ENCODE measurements at regions not wholly inside any gene's neighbourhood (a gene's known extent, or its start where the extent isn't known, plus 50 kb on each side); places are given as distances from the start of the nearest gene placed in this dataset.
"Not testable (repeated sequence)": the region's sequence is repeated elsewhere in the genome, so short reads cannot be mapped to it uniquely, and the experiment has no call there.

DNA sequence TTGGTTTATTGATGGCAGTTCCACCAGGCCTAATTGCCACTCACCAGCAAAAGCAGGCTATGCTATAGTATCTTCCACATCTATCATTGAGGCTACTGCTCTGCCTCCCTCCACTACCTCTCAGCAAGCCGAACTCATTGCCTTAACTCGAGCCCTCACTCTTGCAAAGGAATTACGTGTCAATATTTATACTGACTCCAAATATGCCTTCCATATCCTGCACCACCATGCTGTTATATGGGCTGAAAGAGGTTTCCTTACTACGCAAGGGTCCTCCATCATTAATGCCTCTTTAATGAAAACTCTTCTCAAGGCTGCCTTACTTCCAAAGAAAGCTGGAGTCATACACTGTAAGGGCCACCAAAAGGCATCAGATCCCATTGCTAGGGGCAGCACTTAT is 50.0 kb upstream of the RASAL2 start:
- not testable (repeated sequence) for TF ChIP-seq POLR2A, POLR2AphosphoS5 (IDR thresholded peaks at IDR 0.05; ENCODE audit: low read depth, low read length)
